Neural progenitor cell (in vitro differentiated cells): ENCODE measurements at regions not wholly inside any gene's neighbourhood (a gene's known extent, or its start where the extent isn't known, plus 50 kb on each side); places are given as distances from the start of the nearest gene placed in this dataset.

Experiments used
- EZH2 ChIP-seq: fragments of 200-600 bp; sonication (generic); IDR thresholded peaks from 2 replicates; pipeline ENCODE4 v1.6.1; 2017; ENCODE audit warnings: antibody characterized with exemption, mild to moderate bottlenecking, moderate library complexity
- EZH2phosphoT487 ChIP-seq: fragments of 200-600 bp; sonication (generic); IDR thresholded peaks from 2 replicates; pipeline ENCODE4 v1.6.1; 2017; ENCODE audit warnings: antibody characterized with exemption
- TF ChIP-seq, protein P1 (sequence below): fragments of 200-600 bp; sonication (generic); IDR thresholded peaks from 2 replicates; pipeline ENCODE4 v1.5.1; 2017; ENCODE audit warnings: antibody characterized with exemption, mild to moderate bottlenecking

- TF ChIP-seq, protein P1, sequence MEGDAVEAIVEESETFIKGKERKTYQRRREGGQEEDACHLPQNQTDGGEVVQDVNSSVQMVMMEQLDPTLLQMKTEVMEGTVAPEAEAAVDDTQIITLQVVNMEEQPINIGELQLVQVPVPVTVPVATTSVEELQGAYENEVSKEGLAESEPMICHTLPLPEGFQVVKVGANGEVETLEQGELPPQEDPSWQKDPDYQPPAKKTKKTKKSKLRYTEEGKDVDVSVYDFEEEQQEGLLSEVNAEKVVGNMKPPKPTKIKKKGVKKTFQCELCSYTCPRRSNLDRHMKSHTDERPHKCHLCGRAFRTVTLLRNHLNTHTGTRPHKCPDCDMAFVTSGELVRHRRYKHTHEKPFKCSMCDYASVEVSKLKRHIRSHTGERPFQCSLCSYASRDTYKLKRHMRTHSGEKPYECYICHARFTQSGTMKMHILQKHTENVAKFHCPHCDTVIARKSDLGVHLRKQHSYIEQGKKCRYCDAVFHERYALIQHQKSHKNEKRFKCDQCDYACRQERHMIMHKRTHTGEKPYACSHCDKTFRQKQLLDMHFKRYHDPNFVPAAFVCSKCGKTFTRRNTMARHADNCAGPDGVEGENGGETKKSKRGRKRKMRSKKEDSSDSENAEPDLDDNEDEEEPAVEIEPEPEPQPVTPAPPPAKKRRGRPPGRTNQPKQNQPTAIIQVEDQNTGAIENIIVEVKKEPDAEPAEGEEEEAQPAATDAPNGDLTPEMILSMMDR, result no peak
- TF ChIP-seq EZH2 (no peak), EZH2phosphoT487 (no peak)
These were observed 1115.3 kb downstream of the PDHA2 start for GRCh38 chr4:96955226-96955625.
